NCI-H748 (cell line): ENCODE measurements at regions not wholly inside any gene's neighbourhood (a gene's known extent, or its start where the extent isn't known, plus 50 kb on each side); places are given as distances from the start of the nearest gene placed in this dataset.
"Not testable (repeated sequence)": the region's sequence is repeated elsewhere in the genome, so short reads cannot be mapped to it uniquely, and the experiment has no call there.

Source experiments
- DNase-seq: peaks from one replicate; lab custom pipeline; 2025; ENCODE audit not compliant: unreplicated experiment; lab: John Stamatoyannopoulos, UW

GRCh38 chr21:25489673-25490072, 117.6 kb downstream of the MRPL39 start:
- no peak for DNase-seq

GRCh38 chr21:25487046-25487594, 120.2 kb downstream of the MRPL39 start:
- DNase-seq: no peak

GRCh38 chr21:25485914-25486313, 121.4 kb downstream of the MRPL39 start:
- no peak for DNase-seq

- DNase-seq: no peak
Measured at GRCh38 chr21:25467896-25468295, 139.4 kb downstream of the MRPL39 start.

- DNase-seq: not testable (repeated sequence)
Measured at GRCh38 chr21:25467071-25467470, 140.2 kb downstream of the MRPL39 start.

GRCh38 chr21:25466470-25466869, 140.8 kb downstream of the MRPL39 start:
- DNase-seq: no peak

GRCh38 chr21:25465263-25465662, 142.0 kb downstream of the MRPL39 start:
- DNase-seq: no peak

GRCh38 chr21:25464275-25464674, 143.0 kb downstream of the MRPL39 start:
- DNase-seq: no peak

- DNase-seq: no peak
Measured at GRCh38 chr21:25462517-25462971, 144.7 kb downstream of the MRPL39 start.

- DNase-seq: no peak
Measured at GRCh38 chr21:25461725-25462124, 145.6 kb downstream of the MRPL39 start.

GRCh38 chr21:25459993-25460392, 147.3 kb downstream of the MRPL39 start:
- no peak for DNase-seq

- DNase-seq: no peak
Measured at GRCh38 chr21:25459365-25459764, 147.9 kb downstream of the MRPL39 start.

- no peak for DNase-seq
Measured at GRCh38 chr21:25458484-25458883, 148.8 kb downstream of the MRPL39 start.

- no peak for DNase-seq
Measured at GRCh38 chr21:25457946-25458345, 149.3 kb downstream of the MRPL39 start.

- no peak for DNase-seq
Measured at GRCh38 chr21:25457411-25457810, 149.9 kb downstream of the MRPL39 start.

GRCh38 chr21:25456672-25457071, 150.6 kb downstream of the MRPL39 start:
- DNase-seq: no peak

- DNase-seq: no peak
Measured at GRCh38 chr21:25453524-25453923, 153.8 kb downstream of the MRPL39 start.

- DNase-seq: no peak
Measured at GRCh38 chr21:25449950-25450349, 157.3 kb downstream of the MRPL39 start.

- DNase-seq: peak; percentile 63
Measured at GRCh38 chr21:25441835-25442234, 165.4 kb downstream of the MRPL39 start.

- not testable (repeated sequence) for DNase-seq
Measured at GRCh38 chr21:25437465-25437864, 169.8 kb downstream of the MRPL39 start.

- no peak for DNase-seq
Measured at GRCh38 chr21:25428537-25428936, 178.7 kb downstream of the MRPL39 start.

GRCh38 chr21:25427828-25428227, 179.5 kb downstream of the MRPL39 start:
- no peak for DNase-seq

GRCh38 chr21:25426580-25426979, 180.7 kb downstream of the MRPL39 start:
- DNase-seq: no peak
